ENCODE measurements at regions not wholly inside any gene's neighbourhood (a gene's known extent, or its start where the extent isn't known, plus 50 kb on each side); places are given as distances from the start of the nearest gene placed in this dataset.

GRCh38 chr7:15801041-15801440, 114.6 kb upstream of the MEOX2 start:
- no peak for DNase-seq

- DNase-seq = no peak
Measured at GRCh38 chr7:15798081-15798480, 111.6 kb upstream of the MEOX2 start.

- DNase-seq = no peak
Measured at GRCh38 chr7:15795393-15795792, 108.9 kb upstream of the MEOX2 start.

GRCh38 chr7:15794801-15795200, 108.3 kb upstream of the MEOX2 start:
- DNase-seq = no peak

- no peak for DNase-seq
Measured at GRCh38 chr7:15784694-15785030, 98.2 kb upstream of the MEOX2 start.

- DNase-seq = no peak
Measured at GRCh38 chr7:15783987-15784693, 97.7 kb upstream of the MEOX2 start.

- no peak for DNase-seq
Measured at GRCh38 chr7:15782656-15783055, 96.2 kb upstream of the MEOX2 start.

- no peak for DNase-seq
Measured at GRCh38 chr7:15781944-15782343, 95.5 kb upstream of the MEOX2 start.

- no peak for DNase-seq
Measured at GRCh38 chr7:15780271-15780670, 93.8 kb upstream of the MEOX2 start.

- no peak for DNase-seq
Measured at GRCh38 chr7:15778191-15778590, 91.7 kb upstream of the MEOX2 start.

GRCh38 chr7:15765753-15766152, 79.3 kb upstream of the MEOX2 start:
- DNase-seq = no peak

GRCh38 chr7:15764851-15765382, 78.4 kb upstream of the MEOX2 start:
- no peak for DNase-seq

GRCh38 chr7:15764010-15764409, 77.5 kb upstream of the MEOX2 start:
- DNase-seq = no peak

- no peak for DNase-seq
Measured at GRCh38 chr7:15757041-15758000, 70.8 kb upstream of the MEOX2 start.

GRCh38 chr7:15755061-15755460, 68.6 kb upstream of the MEOX2 start:
- DNase-seq = no peak

- no peak for DNase-seq
Measured at GRCh38 chr7:15753887-15754579, 67.5 kb upstream of the MEOX2 start.

GRCh38 chr7:15752377-15752776, 65.9 kb upstream of the MEOX2 start:
- DNase-seq = no peak

- no peak for DNase-seq
Measured at GRCh38 chr7:15751191-15751701, 64.8 kb upstream of the MEOX2 start.

GRCh38 chr7:15750727-15751126, 64.2 kb upstream of the MEOX2 start:
- no peak for DNase-seq

GRCh38 chr7:15749631-15750030, 63.1 kb upstream of the MEOX2 start:
- DNase-seq = no peak

- DNase-seq = no peak
Measured at GRCh38 chr7:15747712-15748111, 61.2 kb upstream of the MEOX2 start.

- no peak for DNase-seq
Measured at GRCh38 chr7:15747301-15747700, 60.8 kb upstream of the MEOX2 start.

GRCh38 chr7:15743926-15744480, 57.5 kb upstream of the MEOX2 start:
- no peak for DNase-seq
